Nephron (organoid): ENCODE measurements at regions not wholly inside any gene's neighbourhood (a gene's known extent, or its start where the extent isn't known, plus 50 kb on each side); places are given as distances from the start of the nearest gene placed in this dataset.

Experiments used
- H3K27ac Mint-ChIP-seq, 3 experiments: 2 replicates each; pipeline ENCODE4 v1.8.0; 2020; ENCODE audit warnings: mixed read lengths in 3 of 3, mild to moderate bottlenecking in 2 of 3, moderate library complexity in 1 of 3
- H3K27me3 Mint-ChIP-seq: 2 replicates; pipeline ENCODE4 v1.8.0; 2021; ENCODE audit warnings: low read depth, mild to moderate bottlenecking, moderate library complexity, mixed read lengths
- H3K36me3 Mint-ChIP-seq: 2 replicates; pipeline ENCODE4 v1.8.0; 2020; ENCODE audit warnings: low read depth, mixed read lengths
- H3K4me1 Mint-ChIP-seq: 2 replicates; pipeline ENCODE4 v1.8.0; 2020; ENCODE audit warnings: mixed read lengths
- H3K4me3 Mint-ChIP-seq, 3 experiments: 2 replicates each; pipeline ENCODE4 v1.8.0; 2020; ENCODE audit warnings: mild to moderate bottlenecking in 3 of 3, mixed read lengths in 3 of 3, moderate library complexity in 2 of 3
- H3K9me3 Mint-ChIP-seq: 2 replicates; pipeline ENCODE4 v1.8.0; 2020; ENCODE audit warnings: mixed read lengths
- CTCF ChIP-seq, 3 experiments: fragments of 200-600 bp; sonication (generic); IDR thresholded peaks; one replicate each; pipeline ENCODE4 v1.5.0; 2021; ENCODE audit warnings: antibody characterized with exemption in 3 of 3; ENCODE audit not compliant: unreplicated experiment in 3 of 3

DNA sequence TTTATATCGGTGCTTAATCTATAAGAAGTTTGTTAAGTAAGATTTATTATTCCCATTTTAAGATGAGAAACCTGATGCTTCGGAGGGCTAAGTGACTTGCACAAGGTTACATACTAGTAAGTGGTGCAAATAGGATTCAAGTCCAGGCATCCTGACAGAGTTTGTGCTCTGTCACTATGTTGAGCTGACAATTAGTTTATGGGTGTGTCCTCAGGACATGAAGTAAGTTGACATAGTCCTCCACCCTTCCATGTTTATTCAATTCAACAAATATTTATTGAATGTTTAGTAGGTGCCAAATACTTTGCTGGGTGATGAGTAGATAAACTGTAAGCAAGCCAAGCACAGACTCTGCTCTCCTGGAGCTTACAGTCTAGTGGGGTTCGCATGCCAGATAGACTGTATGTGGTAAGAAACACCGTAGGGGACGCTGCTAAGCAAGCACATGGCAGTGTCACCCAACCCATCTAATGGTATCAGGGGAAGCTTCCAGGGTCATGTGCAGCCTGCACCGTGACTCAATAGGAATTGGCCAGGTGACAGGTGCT lies 342.7 kb upstream of the SATB1 start:
- no peaks in the 10 kb centered on the region for H3K36me3 Mint-ChIP-seq
- TF ChIP-seq CTCF (IDR thresholded peaks at IDR 0.05; ENCODE audit: unreplicated experiment in 3 of 3): no peak
- H3K27ac Mint-ChIP-seq: no peak overlapping the region
- H3K9me3 Mint-ChIP-seq: no peaks in the 10 kb centered on the region
- no peak overlapping the region for H3K4me3 Mint-ChIP-seq
- no peaks in the 10 kb centered on the region for H3K27me3 Mint-ChIP-seq
- H3K4me1 Mint-ChIP-seq: no peaks in the 10 kb centered on the region

- no peak for TF ChIP-seq CTCF (IDR thresholded peaks at IDR 0.05; ENCODE audit: unreplicated experiment in 3 of 3)
- no peak overlapping the region for H3K27ac Mint-ChIP-seq
- H3K27me3 Mint-ChIP-seq: no peaks in the 10 kb centered on the region
- no peaks in the 10 kb centered on the region for H3K4me1 Mint-ChIP-seq
- H3K4me3 Mint-ChIP-seq: no peak overlapping the region
- H3K9me3 Mint-ChIP-seq: no peaks in the 10 kb centered on the region
- no peaks in the 10 kb centered on the region for H3K36me3 Mint-ChIP-seq
Measured at GRCh38 chr3:18766974-18767373, 341.8 kb upstream of the SATB1 start.

- no peaks in the 10 kb centered on the region for H3K4me1 Mint-ChIP-seq
- TF ChIP-seq CTCF (IDR thresholded peaks at IDR 0.05; ENCODE audit: unreplicated experiment in 3 of 3): no peak
- no peaks in the 10 kb centered on the region for H3K36me3 Mint-ChIP-seq
- H3K27me3 Mint-ChIP-seq: no peaks in the 10 kb centered on the region
- no peak overlapping the region for H3K27ac Mint-ChIP-seq
- no peaks in the 10 kb centered on the region for H3K9me3 Mint-ChIP-seq
- H3K4me3 Mint-ChIP-seq: no peak overlapping the region
Measured at GRCh38 chr3:18765662-18766061, 340.5 kb upstream of the SATB1 start.

- no peak overlapping the region for H3K4me3 Mint-ChIP-seq
- no peaks in the 10 kb centered on the region for H3K36me3 Mint-ChIP-seq
- no peaks in the 10 kb centered on the region for H3K27me3 Mint-ChIP-seq
- TF ChIP-seq CTCF (IDR thresholded peaks at IDR 0.05; ENCODE audit: unreplicated experiment in 3 of 3): no peak
- H3K9me3 Mint-ChIP-seq: no peaks in the 10 kb centered on the region
- no peaks in the 10 kb centered on the region for H3K4me1 Mint-ChIP-seq
- H3K27ac Mint-ChIP-seq: no peak overlapping the region
Measured at GRCh38 chr3:18765161-18765560, 340.0 kb upstream of the SATB1 start.

GRCh38 chr3:18761530-18761929 lies 336.4 kb upstream of the SATB1 start:
- Mint-ChIP-seq H3K27me3 (no peaks in the 10 kb centered on the region), H3K27ac (no peak overlapping the region), H3K9me3 (no peaks in the 10 kb centered on the region)

More at GRCh38 chr3:18761530-18761929, 336.4 kb upstream of the SATB1 start:
- Mint-ChIP-seq H3K4me3 (no peak overlapping the region), H3K36me3 (no peaks in the 10 kb centered on the region), H3K4me1 (no peaks in the 10 kb centered on the region)
- TF ChIP-seq CTCF (IDR thresholded peaks at IDR 0.05; ENCODE audit: unreplicated experiment in 3 of 3): no peak
